Stimulated activated CD8-positive, alpha-beta memory T cell treated with anti-CD3 and anti-CD28 coated beads, Interleukin-15, amount 100 ng/mL, for 48 hours (primary cell): ENCODE measurements at regions not wholly inside any gene's neighbourhood (a gene's known extent, or its start where the extent isn't known, plus 50 kb on each side); places are given as distances from the start of the nearest gene placed in this dataset.

Experiments
- DNase-seq, 2 donors: peaks; one replicate each; pipeline ENCODE4 v3.0.0-alpha.2; 2020; ENCODE audit warnings: low read depth in 2 of 2

GRCh38 chr9:129506041-129506440 lies 114.9 kb downstream of the C9orf50 start:
- no peak for DNase-seq

- DNase-seq: no peak
These were observed 115.5 kb downstream of the C9orf50 start for GRCh38 chr9:129505270-129505902.

- DNase-seq: no peak
These were observed 116.5 kb downstream of the C9orf50 start for GRCh38 chr9:129504404-129504803.

- DNase-seq: no peak
These were observed 119.1 kb downstream of the C9orf50 start for GRCh38 chr9:129501771-129502319.

- DNase-seq: no peak
These were observed 119.8 kb downstream of the C9orf50 start for GRCh38 chr9:129500863-129501770.

- DNase-seq: no peak
These were observed 120.6 kb downstream of the C9orf50 start for GRCh38 chr9:129500161-129500862.

- DNase-seq: no peak
These were observed 122.2 kb downstream of the C9orf50 start for GRCh38 chr9:129498451-129499384.

- no peak for DNase-seq
These were observed 123.0 kb downstream of the C9orf50 start for GRCh38 chr9:129497813-129498450.

GRCh38 chr9:129497005-129497812 lies 123.7 kb downstream of the C9orf50 start:
- DNase-seq: no peak

GRCh38 chr9:129496473-129497004 lies 124.4 kb downstream of the C9orf50 start:
- DNase-seq: peak; percentile 77 to 79

GRCh38 chr9:129495620-129496472 lies 125.1 kb downstream of the C9orf50 start:
- DNase-seq: peak; percentile 80 to 83

GRCh38 chr9:129494113-129494789 lies 126.7 kb downstream of the C9orf50 start:
- no peak for DNase-seq

GRCh38 chr9:129493706-129494047 lies 127.2 kb downstream of the C9orf50 start:
- DNase-seq: no peak

GRCh38 chr9:129493002-129493705 lies 127.7 kb downstream of the C9orf50 start:
- DNase-seq: no peak

- no peak for DNase-seq
These were observed 129.4 kb downstream of the C9orf50 start for GRCh38 chr9:129491487-129491855.

GRCh38 chr9:129490583-129491486 lies 130.1 kb downstream of the C9orf50 start:
- no peak for DNase-seq
